ENCODE measurements at regions not wholly inside any gene's neighbourhood (a gene's known extent, or its start where the extent isn't known, plus 50 kb on each side); places are given as distances from the start of the nearest gene placed in this dataset.

- DNase-seq = no peak
Measured at GRCh38 chr16:86396422-86396821, 113.9 kb upstream of the FOXF1 start.

GRCh38 chr16:86396901-86397311 lies 113.4 kb upstream of the FOXF1 start:
- no peak for DNase-seq

- DNase-seq = no peak
Measured at GRCh38 chr16:86398201-86398600, 112.1 kb upstream of the FOXF1 start.

DNA sequence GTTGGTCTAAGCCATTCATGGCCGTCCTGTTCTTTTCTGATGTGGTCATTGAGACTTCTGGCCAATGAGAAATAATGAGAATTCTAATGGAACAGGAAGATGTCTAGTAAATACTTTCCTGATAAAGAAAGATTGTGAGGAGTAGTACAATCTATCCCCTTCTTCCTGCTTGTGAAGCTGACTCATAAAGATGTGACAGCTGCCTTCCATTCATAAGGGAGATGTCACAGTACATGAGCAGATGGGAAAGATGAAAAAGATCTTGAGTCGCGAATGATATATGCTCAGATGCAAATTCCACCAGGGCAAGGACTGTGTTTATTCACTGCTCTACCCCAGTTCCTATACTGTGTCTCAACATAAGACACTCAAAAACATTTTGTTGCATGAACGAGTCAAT lies 111.7 kb upstream of the FOXF1 start:
- no peak for DNase-seq

GRCh38 chr16:86401126-86401525 lies 109.2 kb upstream of the FOXF1 start:
- DNase-seq = no peak

GRCh38 chr16:86403085-86403484 lies 107.2 kb upstream of the FOXF1 start:
- DNase-seq = no peak

GRCh38 chr16:86403541-86404163 lies 106.7 kb upstream of the FOXF1 start:
- no peak for DNase-seq

- DNase-seq = no peak
Measured at GRCh38 chr16:86404678-86405077, 105.6 kb upstream of the FOXF1 start.

- no peak for DNase-seq
Measured at GRCh38 chr16:86405319-86405718, 105.0 kb upstream of the FOXF1 start.

- DNase-seq = no peak
Measured at GRCh38 chr16:86406056-86406455, 104.3 kb upstream of the FOXF1 start.

GRCh38 chr16:86408685-86409084 lies 101.6 kb upstream of the FOXF1 start:
- DNase-seq = no peak

- DNase-seq = no peak
Measured at GRCh38 chr16:86410081-86410480, 100.2 kb upstream of the FOXF1 start.

GRCh38 chr16:86410529-86410928 lies 99.8 kb upstream of the FOXF1 start:
- no peak for DNase-seq

- DNase-seq = no peak
Measured at GRCh38 chr16:86411897-86412296, 98.4 kb upstream of the FOXF1 start.

- DNase-seq = no peak
Measured at GRCh38 chr16:86414991-86415740, 95.2 kb upstream of the FOXF1 start.

DNA sequence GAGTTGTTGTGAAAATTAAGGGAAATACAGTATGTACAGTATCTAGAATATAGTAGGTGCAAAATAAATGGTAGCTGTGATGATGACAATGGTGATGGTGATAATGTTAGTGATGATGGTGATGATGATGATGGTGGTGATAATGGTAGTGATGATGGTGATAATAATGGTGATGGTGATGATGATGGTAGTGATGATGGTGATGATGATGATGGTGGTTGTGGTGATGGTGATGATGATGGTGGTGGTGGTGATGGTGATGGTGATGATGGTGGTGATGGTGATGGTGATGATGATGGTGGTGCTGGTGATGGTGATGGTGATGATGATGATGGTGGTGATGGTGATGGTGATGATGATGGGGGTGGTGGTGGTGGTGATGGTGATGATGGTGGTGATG lies 91.3 kb upstream of the FOXF1 start:
- DNase-seq = no peak

DNA sequence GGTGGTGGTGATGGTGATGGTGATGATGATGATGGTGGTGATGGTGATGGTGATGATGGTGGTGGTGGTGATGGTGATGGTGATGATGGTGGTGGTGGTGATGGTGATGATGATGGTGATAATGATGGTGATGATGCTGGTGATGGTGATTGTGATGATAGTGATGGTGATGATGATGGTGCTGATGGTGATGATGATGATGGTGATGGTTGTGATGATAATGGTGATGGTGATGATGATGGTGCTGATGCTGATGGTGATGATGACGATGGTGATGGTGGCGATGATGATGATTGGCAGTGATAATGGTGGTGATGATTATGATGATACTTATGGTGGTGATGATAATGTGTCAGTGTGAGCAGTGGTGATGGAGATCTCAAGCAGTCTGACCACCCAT lies 90.8 kb upstream of the FOXF1 start:
- DNase-seq = no peak

DNA sequence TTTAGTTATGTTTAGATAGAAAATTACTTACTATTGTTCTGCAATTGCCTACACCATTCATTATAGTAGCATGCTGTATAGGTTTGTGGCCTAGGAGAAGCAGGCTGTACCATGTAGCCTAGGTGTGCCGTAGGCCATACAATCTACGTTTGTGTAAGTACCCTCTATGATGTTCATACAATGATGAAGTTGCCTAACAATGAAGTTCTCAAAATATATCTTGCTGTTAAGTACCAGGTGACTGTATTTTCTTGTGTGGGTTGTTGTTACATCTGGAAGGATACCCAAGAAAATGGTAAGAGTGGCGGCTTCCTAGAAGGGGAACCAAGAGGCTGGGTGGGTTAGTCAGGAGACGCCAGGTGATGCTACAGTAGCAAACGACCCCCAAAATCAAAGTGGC lies 88.3 kb upstream of the FOXF1 start:
- DNase-seq = no peak

GRCh38 chr16:86424398-86424797 lies 85.9 kb upstream of the FOXF1 start:
- DNase-seq = no peak

DNA sequence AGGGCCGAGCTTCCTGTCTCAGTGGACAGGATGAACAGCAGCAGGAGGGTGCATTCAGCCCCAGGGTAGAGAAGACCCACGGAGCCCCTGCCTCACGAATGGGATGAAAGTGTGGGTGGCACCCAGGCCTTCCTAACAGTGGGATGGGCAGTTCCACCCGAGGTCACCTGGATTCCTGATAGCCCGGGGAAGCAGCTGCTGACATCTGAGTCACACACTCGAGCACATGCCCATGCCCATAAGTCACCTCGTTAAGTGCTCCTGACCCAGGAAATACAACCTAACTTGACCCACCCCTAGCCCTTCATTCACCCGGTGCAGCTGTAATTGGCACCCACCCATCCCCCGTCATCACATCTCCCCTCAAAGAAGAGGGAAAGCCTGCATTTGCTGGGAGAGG lies 85.3 kb upstream of the FOXF1 start:
- DNase-seq = no peak

GRCh38 chr16:86426063-86426642 lies 84.2 kb upstream of the FOXF1 start:
- no peak for DNase-seq

DNA sequence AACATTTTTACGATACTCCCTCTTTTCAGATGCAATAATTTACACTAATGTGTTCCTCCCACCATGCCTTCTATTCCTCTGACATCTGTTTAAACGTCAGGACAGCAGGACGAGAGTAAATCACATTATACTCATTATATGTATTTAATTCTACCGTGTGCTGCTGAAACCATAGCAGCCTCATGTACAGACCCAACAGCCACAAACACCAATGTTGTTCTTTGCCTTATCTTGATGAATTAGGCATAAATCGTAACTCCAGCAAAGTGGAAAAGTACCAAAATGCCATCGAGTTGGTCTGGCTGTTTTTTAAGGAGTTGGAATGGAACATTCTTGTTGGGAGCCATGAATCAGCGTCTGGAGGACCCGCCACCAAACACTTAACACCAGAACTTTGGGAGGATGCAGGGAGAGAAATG lies 82.9 kb upstream of the FOXF1 start:
- no peak for DNase-seq

GRCh38 chr16:86428729-86429517 lies 81.4 kb upstream of the FOXF1 start:
- DNase-seq = no peak

DNA sequence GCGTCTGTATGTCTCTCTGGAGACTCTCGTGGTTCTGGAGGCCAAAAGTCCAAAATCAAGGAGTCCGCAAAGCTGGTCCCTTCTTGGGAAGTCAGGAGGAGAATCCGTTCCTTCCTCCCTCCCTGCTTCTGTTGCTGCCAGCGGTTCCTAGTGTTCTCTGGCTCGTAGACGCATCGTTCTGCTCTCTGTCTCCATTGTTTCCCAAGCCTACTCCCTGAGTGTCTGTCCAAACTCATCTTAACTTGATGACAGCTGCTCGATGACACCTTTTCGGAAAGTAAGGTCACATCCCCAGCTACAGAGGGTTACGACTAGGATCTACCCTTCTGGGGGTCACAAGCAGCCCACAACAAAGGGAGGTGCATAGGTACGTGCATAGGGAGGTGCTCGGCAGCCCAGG lies 80.7 kb upstream of the FOXF1 start:
- no peak for DNase-seq
